OCI-LY7 (cell line): ENCODE measurements at regions not wholly inside any gene's neighbourhood (a gene's known extent, or its start where the extent isn't known, plus 50 kb on each side); places are given as distances from the start of the nearest gene placed in this dataset.

Source experiments
- BruUV-seq: library from RNA; stranded (reverse); fragments of 400-500 nt; replicated peaks from 2 replicates; lab custom pipeline; 2021; lab: Mats Ljungman, UMichigan
- CTCF ChIA-PET: fragments of 300-600 bp; sonication (Branson Sonifier 250); formaldehyde crosslinking; loops from one replicate; lab custom pipeline; 2022; ENCODE audit warnings: antibody characterized with exemption; ENCODE audit not compliant: unreplicated experiment; lab: Charles Lee
- POLR2A ChIA-PET: fragments of 300-600 bp; sonication (Branson Sonifier 250); formaldehyde crosslinking; loops from one replicate; lab custom pipeline; 2022; ENCODE audit warnings: antibody characterized with exemption; lab: Charles Lee
- DNase-seq: peaks from one replicate; pipeline ENCODE4 v3.0.0-alpha.2; 2015; ENCODE audit warnings: low spot score
- H2AFZ ChIP-seq: fragments of 200-600 bp; sonication (generic), shearing (Covaris generic); 2 replicates; pipeline ENCODE4 v1.6.1; 2014; ENCODE audit warnings: mild to moderate bottlenecking, antibody characterized with exemption, low read length, moderate library complexity
- H3K27ac ChIP-seq: fragments of 200-600 bp; sonication (generic); 2 replicates; pipeline ENCODE4 v1.5.1; 2014; ENCODE audit warnings: mixed run types, low read depth, mild to moderate bottlenecking, moderate library complexity, low read length, inconsistent platforms; ENCODE audit not compliant: poor library complexity, severe bottlenecking
- H3K36me3 ChIP-seq: fragments of 200-600 bp; sonication (generic); 2 replicates; pipeline ENCODE4 v1.6.1; 2014; ENCODE audit warnings: mild to moderate bottlenecking, antibody characterized with exemption, low read length, moderate library complexity, mixed read lengths; ENCODE audit not compliant: insufficient read depth
- H3K4me1 ChIP-seq: fragments of 200-600 bp; sonication (generic); 2 replicates; pipeline ENCODE4 v1.5.1; 2014; ENCODE audit warnings: mild to moderate bottlenecking, low read length; ENCODE audit not compliant: insufficient read depth, poor library complexity, severe bottlenecking
- H3K4me2 ChIP-seq: fragments of 200-600 bp; sonication (generic); 2 replicates; pipeline ENCODE4 v1.6.1; 2014; ENCODE audit warnings: mild to moderate bottlenecking, low read length
- H3K4me3 ChIP-seq: fragments of 200-600 bp; sonication (generic); 2 replicates; pipeline ENCODE4 v1.5.1; 2014; ENCODE audit warnings: mild to moderate bottlenecking, low read depth, low read length; ENCODE audit not compliant: poor library complexity, severe bottlenecking
- H3K79me2 ChIP-seq: fragments of 200-600 bp; sonication (generic); 2 replicates; pipeline ENCODE4 v1.6.1; 2016; ENCODE audit warnings: low read depth, mild to moderate bottlenecking, low read length, moderate library complexity, mixed read lengths; ENCODE audit not compliant: insufficient read depth
- H3K9me2 ChIP-seq: fragments of 200-600 bp; sonication (generic); 2 replicates; pipeline ENCODE4 v1.6.1; 2016; ENCODE audit warnings: mild to moderate bottlenecking, low read length, mixed read lengths; ENCODE audit not compliant: insufficient read depth
- H3K9me3 ChIP-seq: fragments of 200-600 bp; sonication (generic); 2 replicates; pipeline ENCODE4 v1.6.1; 2014; ENCODE audit warnings: mild to moderate bottlenecking, mixed run types, low read length, mixed read lengths
- H4K20me1 ChIP-seq: fragments of 200-600 bp; sonication (generic); 2 replicates; pipeline ENCODE4 v1.6.1; 2014; ENCODE audit warnings: mild to moderate bottlenecking, antibody characterized with exemption, low read length, moderate library complexity, mixed read lengths; ENCODE audit not compliant: insufficient read depth
- CTCF ChIP-seq: fragments of 200-600 bp; sonication (generic); conservative IDR thresholded peaks from 2 replicates; pipeline ENCODE4 v1.5.1; 2014; ENCODE audit warnings: mild to moderate bottlenecking, antibody characterized with exemption, low read length, moderate library complexity, mixed read lengths
- EZH2phosphoT487 ChIP-seq: fragments of 200-600 bp; sonication (generic); IDR thresholded peaks from 2 replicates; pipeline ENCODE4 v1.6.1; 2018; ENCODE audit warnings: low read depth, borderline replicate concordance, mild to moderate bottlenecking, mixed run types, antibody characterized with exemption, low read length, moderate library complexity, mixed read lengths
- intact Hi-C: fragments of 100-400 bp; cut with micrococcal nuclease; formaldehyde crosslinking; loops from one replicate; pipeline ENCODE4 v1.10.0; 2022; ENCODE audit not compliant: unreplicated experiment

GRCh38 chr1:4062560-4062959 lies 162.5 kb upstream of the C1orf174 start:
- Histone ChIP-seq H3K4me3 (no peak overlapping the region), H4K20me1 (no peaks in the 10 kb centered on the region), H3K79me2 (no peaks in the 10 kb centered on the region), H3K36me3 (no peaks in the 10 kb centered on the region), H3K4me2 (no peak overlapping the region), H3K4me1 (peaks cover 13% of the 10 kb centered on the region), H3K27ac (no peak overlapping the region), H2AFZ (no peak overlapping the region), H3K9me2 (no peaks in the 10 kb centered on the region), H3K9me3 (no peaks in the 10 kb centered on the region)
- BruUV-seq, result no TSS peak
- intact Hi-C loops, result no loop called here
- TF ChIP-seq CTCF, result no peak
- TF ChIP-seq EZH2phosphoT487, result no peak
- CTCF ChIA-PET, result no interaction called here
- no peak for DNase-seq
- POLR2A ChIA-PET, result no interaction called here

- BruUV-seq, result no TSS peak
- TF ChIP-seq EZH2phosphoT487 (no peak), CTCF (no peak)
These were observed 162.9 kb upstream of the C1orf174 start for GRCh38 chr1:4062992-4063391.

GRCh38 chr1:4063516-4063915 lies 163.4 kb upstream of the C1orf174 start:
- H3K27ac ChIP-seq, result no peak overlapping the region
- H3K9me3 ChIP-seq, result no peaks in the 10 kb centered on the region
- BruUV-seq, result no TSS peak
- no peaks in the 10 kb centered on the region for H4K20me1 ChIP-seq
- no peak overlapping the region for H3K4me2 ChIP-seq
- ChIA-PET POLR2A (no interaction called here), CTCF (no interaction called here)
- intact Hi-C loops, result no loop called here
- H3K9me2 ChIP-seq, result no peaks in the 10 kb centered on the region
- peaks cover 8% of the 10 kb centered on the region for H3K4me1 ChIP-seq
- no peak for DNase-seq
- TF ChIP-seq CTCF (no peak), EZH2phosphoT487 (no peak)
- H3K79me2 ChIP-seq, result no peaks in the 10 kb centered on the region
- H3K4me3 ChIP-seq, result no peak overlapping the region
- H2AFZ ChIP-seq, result no peak overlapping the region
- no peaks in the 10 kb centered on the region for H3K36me3 ChIP-seq

More at GRCh38 chr1:4062992-4063391, 162.9 kb upstream of the C1orf174 start:
- intact Hi-C loops, result no loop called here
- Histone ChIP-seq H3K9me3 (no peaks in the 10 kb centered on the region), H3K4me3 (no peak overlapping the region), H3K27ac (no peak overlapping the region), H3K4me2 (no peak overlapping the region), H2AFZ (no peak overlapping the region), H3K9me2 (no peaks in the 10 kb centered on the region), H4K20me1 (no peaks in the 10 kb centered on the region), H3K36me3 (no peaks in the 10 kb centered on the region), H3K79me2 (no peaks in the 10 kb centered on the region), H3K4me1 (peaks cover 13% of the 10 kb centered on the region)
- DNase-seq, result no peak
- ChIA-PET POLR2A (no interaction called here), CTCF (no interaction called here)
